HEK293 (cell line): ENCODE measurements at regions not wholly inside any gene's neighbourhood (a gene's known extent, or its start where the extent isn't known, plus 50 kb on each side); places are given as distances from the start of the nearest gene placed in this dataset.

Source experiments
- CTCF ChIA-PET: fragments of 350-600 bp; formaldehyde crosslinking; extraction: SDS; loops from one replicate; lab custom pipeline; 2021; ENCODE audit warnings: antibody characterized with exemption; lab: Yijun Ruan, JAX
- POLR2A ChIA-PET: fragments of 300-600 bp; formaldehyde crosslinking; extraction: SDS; loops from one replicate; lab custom pipeline; 2020; ENCODE audit warnings: antibody characterized with exemption, inconsistent platforms; lab: Yijun Ruan, JAX
- H3K27ac ChIP-seq: fragments of 200-500 bp; sonication (Bioruptor generic); 2 replicates; pipeline ENCODE4 v1.5.1; 2014; ENCODE audit warnings: low read depth, low read length, control low read depth, inconsistent platforms; ENCODE audit errors: extremely low read depth
- H3K36me3 ChIP-seq, 2 experiments: fragments of 200-500 bp in 1 of 2; sonication (Bioruptor generic) in 1 of 2; 1 replicate in 1 of 2; 2 replicates in 1 of 2; pipeline ENCODE4 v1.5.1; 2014 to 2017; ENCODE audit warnings: inconsistent platforms in 2 of 2, low read length in 2 of 2; ENCODE audit not compliant: control insufficient read depth in 2 of 2, insufficient read depth in 1 of 2
- H3K4me1 ChIP-seq: fragments of 200-500 bp; sonication (Bioruptor generic); 2 replicates; pipeline ENCODE4 v1.5.1; 2014; ENCODE audit warnings: mild to moderate bottlenecking, low read length, inconsistent platforms; ENCODE audit not compliant: control insufficient read depth, insufficient read depth
- H3K4me3 ChIP-seq: 2 replicates; pipeline ENCODE4 v1.5.1; 2011; ENCODE audit warnings: low read depth, mild to moderate bottlenecking, control low read depth, low read length, moderate library complexity
- H3K9me3 ChIP-seq: fragments of 200-500 bp; sonication (Bioruptor generic); 2 replicates; pipeline ENCODE4 v1.5.1; 2014; ENCODE audit warnings: low read depth, low read length, inconsistent platforms; ENCODE audit not compliant: control insufficient read depth, insufficient read depth
- EGR2 ChIP-seq: fragments of 450-650 bp; formaldehyde crosslinking; IDR thresholded peaks from 2 replicates; pipeline ENCODE4 v1.5.1; 2016; ENCODE audit warnings: low read depth, missing biosample characterization, missing genetic modification characterization
- HOXD13 ChIP-seq: sonication (generic); formaldehyde crosslinking; IDR thresholded peaks from 2 replicates; pipeline ENCODE4 v1.8.0; 2022; ENCODE audit warnings: missing genetic modification reagents, borderline replicate concordance
- PRDM1 ChIP-seq: fragments of 450-650 bp; formaldehyde crosslinking; IDR thresholded peaks from 2 replicates; pipeline ENCODE4; 2016; ENCODE audit warnings: missing biosample characterization, missing genetic modification characterization
- REST ChIP-seq: fragments of 450-650 bp; formaldehyde crosslinking; IDR thresholded peaks from 2 replicates; pipeline ENCODE4 v1.5.1; 2016; ENCODE audit warnings: missing biosample characterization, missing genetic modification characterization
- ZBTB17 ChIP-seq: fragments of 450-650 bp; formaldehyde crosslinking; IDR thresholded peaks from 2 replicates; pipeline ENCODE4 v1.5.1; 2016; ENCODE audit warnings: missing biosample characterization, missing genetic modification characterization
- ZBTB44 ChIP-seq: fragments of 450-650 bp; IDR thresholded peaks from 2 replicates; pipeline ENCODE4 v1.5.1; 2018; ENCODE audit warnings: missing biosample characterization, mild to moderate bottlenecking, missing genetic modification characterization
- ZFP37 ChIP-seq: fragments of 450-650 bp; formaldehyde crosslinking; IDR thresholded peaks from 2 replicates; pipeline ENCODE4 v1.5.1; 2016; ENCODE audit warnings: missing biosample characterization, missing genetic modification characterization
- ZFP69B ChIP-seq: fragments of 450-650 bp; formaldehyde crosslinking; IDR thresholded peaks from 2 replicates; pipeline ENCODE4 v1.5.1; 2016; ENCODE audit warnings: missing biosample characterization, missing genetic modification characterization
- ZNF138 ChIP-seq: fragments of 450-650 bp; formaldehyde crosslinking; IDR thresholded peaks from 2 replicates; pipeline ENCODE4 v1.5.1; 2016; ENCODE audit warnings: missing biosample characterization, missing genetic modification characterization, borderline replicate concordance
- ZNF280C ChIP-seq: fragments of 450-650 bp; formaldehyde crosslinking; IDR thresholded peaks from 2 replicates; pipeline ENCODE4 v1.5.1; 2016; ENCODE audit warnings: missing biosample characterization, missing genetic modification characterization
- ZNF354C ChIP-seq: fragments of 450-650 bp; formaldehyde crosslinking; IDR thresholded peaks from 2 replicates; pipeline ENCODE4 v1.5.1; 2016; ENCODE audit warnings: missing biosample characterization, missing genetic modification characterization, low read depth, borderline replicate concordance
- ZNF398 ChIP-seq: fragments of 450-650 bp; formaldehyde crosslinking; IDR thresholded peaks from 2 replicates; pipeline ENCODE4 v1.5.1; 2017; ENCODE audit warnings: missing biosample characterization, missing genetic modification characterization
- ZNF48 ChIP-seq: fragments of 450-650 bp; formaldehyde crosslinking; IDR thresholded peaks from 2 replicates; pipeline ENCODE4 v1.5.1; 2016; ENCODE audit warnings: missing biosample characterization, missing genetic modification characterization
- ZNF501 ChIP-seq: fragments of 450-650 bp; formaldehyde crosslinking; IDR thresholded peaks from 2 replicates; pipeline ENCODE4 v1.5.1; 2016; ENCODE audit warnings: missing biosample characterization, missing genetic modification characterization
- ZNF513 ChIP-seq: fragments of 450-650 bp; IDR thresholded peaks from 2 replicates; pipeline ENCODE4 v1.5.1; 2018; ENCODE audit warnings: missing biosample characterization, missing genetic modification characterization
- ZNF585B ChIP-seq: fragments of 450-650 bp; formaldehyde crosslinking; IDR thresholded peaks from 2 replicates; pipeline ENCODE4 v1.5.1; 2016; ENCODE audit warnings: missing biosample characterization, missing genetic modification characterization
- ZNF596 ChIP-seq: fragments of 450-650 bp; IDR thresholded peaks from 2 replicates; pipeline ENCODE4 v1.5.0; 2018; ENCODE audit warnings: missing biosample characterization, mild to moderate bottlenecking, missing genetic modification characterization, moderate library complexity
- ZNF660 ChIP-seq: fragments of 450-650 bp; IDR thresholded peaks from 2 replicates; pipeline ENCODE4 v1.5.1; 2018; ENCODE audit warnings: missing biosample characterization, mild to moderate bottlenecking, missing genetic modification characterization
- ZNF837 ChIP-seq: fragments of 450-650 bp; formaldehyde crosslinking; IDR thresholded peaks from 2 replicates; pipeline ENCODE4 v1.5.1; 2016; ENCODE audit warnings: missing biosample characterization, missing genetic modification characterization

- TF ChIP-seq REST (tag by site-specific recombination) (no peak), PRDM1 (tag by site-specific recombination) (no peak), ZNF280C (no peak), EGR2 (no peak), ZNF837 (tag by site-specific recombination) (no peak), ZNF596 (tag by site-specific recombination) (no peak), ZNF138 (tag by site-specific recombination) (no peak), ZFP37 (no peak), HOXD13 (no peak)
- TF ChIP-seq, all 188 proteins: peak for 0
Measured at GRCh38 chr13:39185326-39185725, 147.1 kb downstream of the NHLRC3 start (continued).

- no peaks in the 10 kb centered on the region for H3K4me1 ChIP-seq
- no peaks in the 10 kb centered on the region for H3K9me3 ChIP-seq
- no peaks in the 10 kb centered on the region for H3K36me3 ChIP-seq
- no peak overlapping the region for H3K27ac ChIP-seq
- POLR2A ChIA-PET = no interaction called here
- no peak overlapping the region for H3K4me3 ChIP-seq
- TF ChIP-seq ZNF354C = no peak
- TF ChIP-seq ZNF48 (tag by site-specific recombination) = no peak
- no peak for TF ChIP-seq ZFP69B (tag by site-specific recombination)
- no peak for TF ChIP-seq ZBTB17 (tag by site-specific recombination)
- no peak for TF ChIP-seq ZNF513
- no peak for TF ChIP-seq ZNF585B (tag by site-specific recombination)
- TF ChIP-seq ZBTB44 = no peak
- no peak for TF ChIP-seq ZNF660 (tag by site-specific recombination)
- no peak for TF ChIP-seq ZNF398 (tag by site-specific recombination)
- TF ChIP-seq ZNF501 (tag by site-specific recombination) = no peak
- CTCF ChIA-PET = no interaction called here
Measured at GRCh38 chr13:39186205-39186875, 148.1 kb downstream of the NHLRC3 start.
